ENCODE measurements at regions not wholly inside any gene's neighbourhood (a gene's known extent, or its start where the extent isn't known, plus 50 kb on each side); places are given as distances from the start of the nearest gene placed in this dataset.

- no peak for TF ChIP-seq GMEB1 (CRISPR knock-in tag; IDR thresholded peaks at IDR 0.05)
These were observed 259.2 kb upstream of the MANEA start (continued) for GRCh38 chr6:95318137-95318536.

- Histone ChIP-seq H3K27ac (ENCODE audit: extremely low read depth, low read depth, low read length) (no peak overlapping the region), H3K4me2 (ENCODE audit: insufficient read depth, low read length) (no peak overlapping the region), H3K9me1 (ENCODE audit: control insufficient read depth, insufficient read depth, low read length) (no peaks in the 10 kb centered on the region), H2AFZ (ENCODE audit: low read depth, low read length) (no peak overlapping the region), H3K4me1 (replicated peaks in 1 of 2; ENCODE audit: control insufficient read depth in 2 of 2, insufficient read depth in 2 of 2, low read length in 2 of 2) (no peaks in the 10 kb centered on the region), H3K9ac (ENCODE audit: insufficient read depth in 1 of 2, low read depth in 2 of 2, low read length in 2 of 2) (no peak overlapping the region), H3K79me2 (ENCODE audit: control insufficient read depth, insufficient read depth, low read length) (no peaks in the 10 kb centered on the region), H4K20me1 (replicated peaks; ENCODE audit: control insufficient read depth, insufficient read depth, low read length) (no peaks in the 10 kb centered on the region), H3K9me3 (replicated peaks; ENCODE audit: control insufficient read depth, insufficient read depth, low read depth, low read length) (no peaks in the 10 kb centered on the region), H3K4me3 (no peak overlapping the region), H3K36me3 (ENCODE audit: control insufficient read depth, insufficient read depth, low read length) (no peaks in the 10 kb centered on the region), H3K27me3 (ENCODE audit: control insufficient read depth in 2 of 2, insufficient read depth in 2 of 2, low read length in 2 of 2) (no peaks in the 10 kb centered on the region)
- ATAC-seq (no peak), DNase-seq (ENCODE audit: extremely low read depth in 1 of 4, low spot score in 3 of 4) (no peak), FAIRE-seq (no peak)
- 2% methylated on average over 2 of the region's 2 CpGs for WGBS (ENCODE audit: insufficient coverage, low coverage, missing lambda C conversion rate)
- CTCF ChIA-PET (ENCODE audit: low intra/inter-chr PET ratio), result no interaction called here
- intact Hi-C loops (cut with micrococcal nuclease) (no loop called here), in situ Hi-C loops (cut with MboI) (no loop called here)
- POLR2A ChIA-PET, result no interaction called here
- no TSS peak for BruUV-seq (replicated peaks)
- TF ChIP-seq BRD9 (IDR thresholded peaks at IDR 0.05; ENCODE audit: low read depth, partially characterized antibody) (no peak), GATAD2A (IDR thresholded peaks at IDR 0.05) (no peak), SFPQ (IDR thresholded peaks at IDR 0.05; ENCODE audit: low read depth, low read length) (no peak), ZNF609 (CRISPR knock-in tag; IDR thresholded peaks at IDR 0.05; ENCODE audit: borderline replicate concordance) (no peak), CREBBP (IDR thresholded peaks at IDR 0.05; ENCODE audit: low read depth, low read length) (no peak), ELF4 (CRISPR knock-in tag; IDR thresholded peaks at IDR 0.05) (no peak), PTRF (tag; IDR thresholded peaks at IDR 0.05) (no peak), BCL6 (CRISPR knock-in tag; IDR thresholded peaks at IDR 0.05) (no peak), ZKSCAN8 (CRISPR knock-in tag; IDR thresholded peaks at IDR 0.05) (no peak), E2F6 (IDR thresholded peaks at IDR 0.05; ENCODE audit: borderline replicate concordance in 1 of 2, extremely low read depth in 1 of 2, insufficient read depth in 1 of 2, insufficient read length in 1 of 2, low read depth in 1 of 2, low read length in 1 of 2, poor library complexity in 1 of 2, severe bottlenecking in 1 of 2) (no peak)
These were observed 256.2 kb upstream of the MANEA start for GRCh38 chr6:95321126-95321525.
